Large intestine (tissue), 3 donors: ENCODE measurements at regions not wholly inside any gene's neighbourhood (a gene's known extent, or its start where the extent isn't known, plus 50 kb on each side); places are given as distances from the start of the nearest gene placed in this dataset.
"Not testable (repeated sequence)": the region's sequence is repeated elsewhere in the genome, so short reads cannot be mapped to it uniquely, and the experiment has no call there.

Experiments used
- DNase-seq, 2 donors: peaks; one replicate each; pipeline versions ENCODE4 v3.0.0 to v3.0.0-alpha.2; 2013
- H3K27ac ChIP-seq: one replicate; pipeline ENCODE4 v1.5.1; 2013; ENCODE audit warnings: low read length
- H3K27me3 ChIP-seq: 2 replicates; pipeline ENCODE4 v1.6.1; 2013; ENCODE audit warnings: low read length; ENCODE audit not compliant: control insufficient read depth, insufficient read depth
- H3K36me3 ChIP-seq: 2 replicates; pipeline ENCODE4 v1.6.1; 2013; ENCODE audit warnings: low read length; ENCODE audit not compliant: control insufficient read depth, insufficient read depth
- H3K4me1 ChIP-seq: one replicate; pipeline ENCODE4 v1.6.1; 2013; ENCODE audit warnings: low read length; ENCODE audit not compliant: control insufficient read depth, insufficient read depth
- H3K4me3 ChIP-seq: one replicate; pipeline ENCODE4 v1.5.1; 2013; ENCODE audit warnings: low read length
- H3K9me3 ChIP-seq: one replicate; pipeline ENCODE4 v1.6.1; 2013; ENCODE audit warnings: mild to moderate bottlenecking, low read depth, low read length, moderate library complexity; ENCODE audit not compliant: control insufficient read depth
- WGBS: methylation state at CpG from one replicate; pipeline ENCODE4 v1.1.5; 2013; ENCODE audit warnings: low lambda C conversion rate; ENCODE audit not compliant: insufficient coverage; 5-methylcytosine and 5-hydroxymethylcytosine counted together

DNA sequence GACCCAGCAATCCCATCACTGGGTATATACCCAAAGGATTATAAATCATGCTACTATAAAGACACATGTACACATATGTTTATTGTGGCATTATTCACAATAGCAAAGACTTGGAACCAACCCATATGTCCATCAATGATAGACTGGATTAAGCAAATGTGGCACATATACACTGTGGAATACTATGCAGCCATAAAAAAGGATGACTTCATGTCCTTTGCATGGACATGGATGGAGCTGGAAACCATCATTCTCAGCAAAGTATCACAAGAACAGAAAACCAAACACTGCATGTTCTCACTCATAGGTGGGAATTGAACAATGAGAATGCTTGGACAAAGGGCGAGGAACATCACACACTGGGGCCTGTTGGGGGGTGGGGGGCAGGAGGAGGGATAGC is 79.6 kb upstream of the PTH start:
- not testable (repeated sequence) for H3K36me3 ChIP-seq, DNase-seq, H3K4me3 ChIP-seq, H3K9me3 ChIP-seq, H3K27me3 ChIP-seq, H3K27ac ChIP-seq, H3K4me1 ChIP-seq
- WGBS, result no CpG with 5 or more reads among the region's 1 CpG

DNA sequence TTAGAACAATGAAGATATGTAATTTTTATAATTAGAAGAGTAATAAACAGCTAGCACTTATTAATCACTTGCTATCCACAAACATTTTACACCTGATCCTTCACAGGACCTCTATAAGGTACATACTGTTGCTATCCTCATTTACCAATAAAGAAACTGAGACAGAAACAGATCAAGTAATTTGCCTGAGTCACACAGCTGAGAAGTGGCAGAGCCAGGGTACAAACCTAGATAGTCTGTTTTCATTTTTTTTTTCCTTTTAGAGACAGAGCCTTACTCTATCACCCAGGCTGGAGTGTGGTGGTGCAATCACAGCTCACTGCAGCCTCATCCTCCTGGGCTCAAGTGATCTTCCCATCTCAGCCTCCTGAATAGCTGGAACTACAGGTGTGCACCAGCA is 71.8 kb upstream of the PTH start:
- Histone ChIP-seq H3K36me3 (no peaks in the 10 kb centered on the region), H3K27ac (no peak overlapping the region), H3K4me3 (no peak overlapping the region), H3K4me1 (no peaks in the 10 kb centered on the region), H3K9me3 (no peaks in the 10 kb centered on the region), H3K27me3 (no peaks in the 10 kb centered on the region)
- DNase-seq, result no peak

DNA sequence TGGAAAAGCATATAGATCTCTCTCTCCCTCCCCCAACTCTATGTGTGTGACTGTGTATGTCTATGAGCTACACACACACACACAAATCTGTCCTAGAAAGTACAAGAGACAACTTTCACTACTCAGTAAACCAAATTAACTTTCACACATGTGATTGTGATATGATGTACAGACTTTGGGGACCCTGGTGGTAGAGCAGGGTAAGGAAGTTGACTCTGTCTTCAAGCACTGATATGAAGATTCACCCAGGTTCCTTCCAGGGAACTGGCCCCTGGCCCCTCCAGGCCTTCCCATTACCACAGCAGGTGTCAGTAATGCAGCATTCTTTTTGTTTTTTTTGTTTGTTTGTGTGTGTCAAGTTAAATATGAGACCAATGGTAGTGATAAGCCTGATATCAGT is 66.1 kb upstream of the PTH start:
- Histone ChIP-seq H3K36me3 (no peaks in the 10 kb centered on the region), H3K9me3 (no peaks in the 10 kb centered on the region), H3K4me1 (no peaks in the 10 kb centered on the region)

DNA sequence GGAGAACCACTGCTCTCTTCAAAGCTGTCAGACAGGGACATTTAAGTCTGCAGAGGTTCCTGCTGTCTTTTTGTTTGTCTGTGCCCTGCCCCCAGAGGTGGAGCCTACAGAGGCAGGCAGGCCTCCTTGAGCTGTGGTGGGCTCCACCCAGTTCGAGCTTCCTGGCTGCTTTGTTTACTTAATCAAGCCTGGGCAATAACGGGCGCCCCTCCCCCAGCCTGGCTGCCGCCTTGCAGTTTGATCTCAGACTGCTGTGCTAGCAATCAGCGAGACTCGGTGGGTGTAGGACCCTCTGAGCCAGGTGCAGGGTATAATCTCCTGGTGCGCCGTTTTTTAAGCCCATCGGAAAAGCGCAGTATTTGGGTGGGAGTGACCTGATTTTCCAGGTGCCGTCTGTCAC is 64.5 kb upstream of the PTH start:
- not testable (repeated sequence) for DNase-seq, H3K9me3 ChIP-seq, H3K4me3 ChIP-seq, H3K36me3 ChIP-seq, H3K4me1 ChIP-seq, H3K27ac ChIP-seq, H3K27me3 ChIP-seq
- no CpG with 5 or more reads among the region's 11 CpGs for WGBS

More for the DNA sequence above, 66.1 kb upstream of the PTH start:
- Histone ChIP-seq H3K27me3 (no peaks in the 10 kb centered on the region), H3K4me3 (no peak overlapping the region), H3K27ac (no peak overlapping the region)
- DNase-seq, result no peak

DNA sequence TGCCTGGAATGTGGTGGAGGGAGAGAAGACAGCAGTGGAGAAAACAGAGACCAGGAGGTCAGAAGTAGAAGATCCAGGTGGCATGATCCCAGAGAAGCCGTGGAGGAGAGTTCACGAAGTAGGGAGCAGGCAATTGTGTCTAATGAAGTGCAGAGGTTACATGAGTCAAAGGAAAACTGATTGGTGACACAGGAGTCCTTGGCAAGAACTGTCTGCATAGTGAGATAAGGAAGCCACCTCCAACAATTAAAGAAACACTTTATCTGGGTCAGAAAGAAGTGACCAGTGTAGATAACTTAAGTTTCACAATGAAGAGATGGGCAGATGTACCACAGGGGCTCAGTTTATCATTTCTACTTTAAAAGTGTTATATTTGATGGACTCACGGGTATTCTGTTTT is 57.0 kb upstream of the PTH start:
- Histone ChIP-seq H3K27me3 (no peaks in the 10 kb centered on the region), H3K27ac (no peak overlapping the region), H3K9me3 (no peaks in the 10 kb centered on the region), H3K4me3 (no peak overlapping the region), H3K4me1 (no peaks in the 10 kb centered on the region), H3K36me3 (no peaks in the 10 kb centered on the region)
- WGBS, result 40% methylated on average over 1 of the region's 3 CpGs
- no peak for DNase-seq

DNA sequence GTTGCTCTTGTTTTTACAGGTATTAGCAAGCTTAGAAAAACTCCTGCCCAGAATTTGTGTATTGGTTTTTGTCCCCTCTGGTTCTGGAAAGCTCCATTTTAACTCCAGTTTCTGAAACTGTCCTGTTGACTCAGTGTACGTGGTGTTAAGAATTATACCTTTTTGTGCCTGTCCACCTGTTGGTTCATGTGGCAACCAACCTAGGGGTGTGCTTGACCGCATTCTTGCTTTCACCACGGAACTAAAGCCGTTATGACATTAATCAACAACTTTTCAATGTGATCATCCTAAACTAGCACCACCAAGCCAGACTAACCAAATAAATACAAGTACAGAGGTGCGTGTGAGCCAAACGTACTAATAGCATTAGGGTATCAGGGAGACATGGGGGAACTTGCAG is 56.0 kb upstream of the PTH start:
- H3K27ac ChIP-seq, result no peak overlapping the region
- no peaks in the 10 kb centered on the region for H3K9me3 ChIP-seq
- no peak overlapping the region for H3K4me3 ChIP-seq
- no peak for DNase-seq
- H3K4me1 ChIP-seq, result no peaks in the 10 kb centered on the region
- no CpG with 5 or more reads among the region's 6 CpGs for WGBS
- H3K36me3 ChIP-seq, result no peaks in the 10 kb centered on the region
- H3K27me3 ChIP-seq, result no peaks in the 10 kb centered on the region

DNA sequence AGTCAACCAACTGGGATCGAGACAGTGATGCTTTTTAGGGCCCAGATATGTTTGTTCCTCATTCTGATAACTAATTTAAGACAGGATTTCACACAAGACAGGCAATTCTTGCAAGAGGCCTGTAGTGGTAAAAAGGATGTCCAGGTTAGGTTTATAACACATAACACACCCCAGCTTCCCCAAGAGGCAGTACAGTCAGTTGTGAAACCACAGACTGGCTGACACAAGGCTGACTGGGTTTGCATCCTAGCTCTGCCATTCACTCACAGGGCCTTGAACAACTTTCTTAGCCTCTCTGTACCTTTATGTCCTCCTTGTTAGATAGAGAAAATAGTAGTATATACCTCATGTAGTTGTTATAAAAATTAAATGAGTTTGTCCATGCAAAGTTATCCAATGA is 55.0 kb upstream of the PTH start:
- H3K27ac ChIP-seq, result no peak overlapping the region
- H3K9me3 ChIP-seq, result peaks cover 2% of the 10 kb centered on the region
- DNase-seq, result no peak
- H3K36me3 ChIP-seq, result no peaks in the 10 kb centered on the region
- no peaks in the 10 kb centered on the region for H3K4me1 ChIP-seq
- H3K27me3 ChIP-seq, result no peaks in the 10 kb centered on the region
- WGBS, result no CpG with 5 or more reads among the region's 1 CpG
- H3K4me3 ChIP-seq, result no peak overlapping the region

DNA sequence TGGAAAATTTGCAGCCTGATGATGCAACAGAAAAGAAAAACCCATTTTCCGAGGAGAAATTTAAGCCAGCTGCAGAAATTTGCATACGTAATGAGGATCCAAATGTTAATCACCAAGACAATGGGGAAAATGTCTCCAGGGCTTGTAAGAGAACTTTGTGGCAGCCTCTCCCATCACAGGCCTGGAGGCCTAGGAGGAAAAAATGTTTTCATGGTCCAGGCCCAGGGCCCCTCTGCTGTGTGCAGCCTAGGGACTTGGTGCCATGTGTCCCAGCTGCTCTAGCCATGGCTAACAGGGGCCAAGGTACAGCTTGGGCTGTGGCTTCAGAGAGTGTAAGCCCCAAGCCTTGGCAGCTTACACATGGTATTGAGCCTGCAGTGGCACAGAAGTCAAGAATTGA is 50.3 kb upstream of the PTH start:
- not testable (repeated sequence) for DNase-seq, H3K9me3 ChIP-seq, H3K4me1 ChIP-seq, H3K27ac ChIP-seq, H3K4me3 ChIP-seq, H3K36me3 ChIP-seq, H3K27me3 ChIP-seq
- 100% methylated on average over 1 of the region's 2 CpGs for WGBS
